Epithelial cell of prostate (primary cell): ENCODE measurements at regions not wholly inside any gene's neighbourhood (a gene's known extent, or its start where the extent isn't known, plus 50 kb on each side); places are given as distances from the start of the nearest gene placed in this dataset.
"Not testable (repeated sequence)": the region's sequence is repeated elsewhere in the genome, so short reads cannot be mapped to it uniquely, and the experiment has no call there.

ENCODE experiments used
- DNase-seq: peaks from one replicate; pipeline ENCODE4 v3.0.0-alpha.2; 2011; ENCODE audit warnings: low read depth, low spot score
- H3K27ac ChIP-seq: fragments of 450-650 bp; 2 replicates; pipeline ENCODE4 v1.5.1; 2017; ENCODE audit warnings: mild to moderate bottlenecking

- no peak for DNase-seq
- no peak overlapping the region for H3K27ac ChIP-seq
Measured at GRCh38 chr9:96071076-96071814, 195.8 kb downstream of the ERCC6L2 start.

DNA sequence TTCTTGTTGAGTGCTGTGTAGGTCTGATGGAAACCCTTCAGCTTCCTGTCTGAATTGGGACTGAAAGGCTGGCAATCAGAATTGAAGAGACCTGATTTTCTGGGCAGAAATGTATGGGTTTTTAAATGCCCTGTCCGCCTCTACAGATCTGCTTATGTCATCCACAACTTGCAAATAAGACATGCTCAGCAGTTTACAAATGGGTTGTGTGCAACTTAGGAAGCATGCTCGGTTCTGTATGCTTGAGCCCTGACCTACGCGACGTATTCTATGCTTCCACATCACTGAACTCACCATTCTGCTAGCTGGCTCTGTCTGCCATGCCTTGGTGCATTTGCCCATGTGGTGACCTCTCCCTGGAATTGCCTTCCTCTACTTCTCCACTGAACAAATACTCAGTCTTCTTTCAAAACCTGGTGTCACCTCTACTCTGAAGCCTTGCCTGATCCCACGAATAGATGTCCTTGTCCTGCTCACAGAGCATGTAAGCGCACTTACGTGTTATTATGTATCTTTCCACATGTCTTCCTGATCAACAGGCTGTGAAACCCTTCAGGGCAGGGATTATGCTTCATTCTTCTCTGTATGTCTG, 194.2 kb downstream of the ERCC6L2 start:
- H3K27ac ChIP-seq: no peak overlapping the region
- DNase-seq: no peak

GRCh38 chr9:96068511-96068910, 193.0 kb downstream of the ERCC6L2 start:
- H3K27ac ChIP-seq: no peak overlapping the region
- DNase-seq: no peak

DNA sequence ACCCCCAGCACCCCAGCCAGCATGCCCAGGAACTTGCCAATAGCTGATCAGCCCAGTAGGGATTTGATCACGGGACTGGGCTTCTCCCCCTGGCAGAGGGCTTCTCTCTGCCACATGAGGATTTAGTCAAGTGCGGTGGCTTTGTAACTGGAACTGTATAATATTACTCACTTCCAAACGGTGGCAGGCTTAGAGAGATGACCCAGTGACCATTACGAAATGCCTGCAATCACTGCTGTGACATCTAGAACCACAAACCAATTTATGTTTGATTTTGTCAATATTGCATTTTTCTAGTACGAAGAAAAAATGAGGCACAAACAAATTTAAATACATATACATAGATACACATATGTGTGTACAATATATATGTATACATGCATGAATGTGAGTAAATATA, 192.1 kb downstream of the ERCC6L2 start:
- no peak for DNase-seq
- H3K27ac ChIP-seq: no peak overlapping the region

DNA sequence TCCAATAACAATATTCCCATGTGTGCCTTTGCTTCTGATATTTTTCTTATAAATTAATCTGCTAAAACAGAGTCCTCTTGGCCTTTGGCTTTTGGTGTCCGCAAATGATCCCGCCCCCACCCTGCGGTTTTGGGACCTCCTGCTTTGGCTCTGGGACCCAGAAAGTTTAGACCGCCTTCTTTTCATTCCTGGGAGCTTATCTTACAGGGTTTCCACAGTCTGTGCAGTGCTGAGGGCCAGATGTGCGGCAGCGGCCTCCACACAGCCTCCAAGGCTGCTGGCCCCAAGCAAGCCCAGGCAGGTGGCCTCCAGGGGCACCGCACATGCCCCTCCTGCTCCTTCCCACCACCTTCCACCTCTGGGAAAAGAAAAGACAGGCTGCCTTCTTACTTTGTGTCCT, 191.5 kb downstream of the ERCC6L2 start:
- DNase-seq: no peak

DNA sequence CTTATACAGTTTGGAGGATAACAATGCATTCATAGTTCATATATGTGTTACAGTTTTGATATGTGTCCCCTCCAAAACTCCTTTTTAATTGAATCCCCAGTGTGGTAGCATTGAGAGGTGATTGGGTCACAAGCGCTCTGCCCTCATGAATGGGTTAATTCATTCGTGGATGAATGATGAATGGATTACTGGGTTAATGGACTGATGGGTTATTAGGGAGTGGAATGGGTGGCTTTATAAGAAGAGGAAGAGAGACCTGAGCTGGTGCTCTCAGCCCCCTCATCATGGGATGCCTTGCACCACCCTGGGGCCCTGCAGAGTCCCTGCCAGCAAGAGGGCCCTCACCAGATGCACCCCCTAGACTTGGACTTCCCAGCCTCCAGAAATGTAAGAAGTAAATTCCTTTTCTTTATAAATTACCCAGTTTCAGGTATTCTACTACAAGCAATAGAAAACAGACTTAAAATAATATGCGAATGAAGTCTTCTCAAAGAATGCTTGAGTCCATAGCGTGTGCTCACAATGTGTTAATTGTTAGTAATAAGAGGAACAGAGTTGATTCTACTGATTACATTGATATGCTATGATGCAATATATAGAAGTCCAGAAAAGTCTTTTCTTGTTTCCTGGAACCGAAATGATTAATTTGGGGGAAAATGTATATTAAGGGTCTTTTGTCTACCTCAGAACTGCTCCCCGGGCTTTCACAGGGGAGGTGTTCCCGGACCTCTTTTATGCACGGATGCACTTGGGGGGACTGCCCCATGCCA, 190.2 kb downstream of the ERCC6L2 start:
- no peak overlapping the region for H3K27ac ChIP-seq
- DNase-seq: no peak

More for the DNA sequence above, 191.5 kb downstream of the ERCC6L2 start:
- H3K27ac ChIP-seq: no peak overlapping the region

DNA sequence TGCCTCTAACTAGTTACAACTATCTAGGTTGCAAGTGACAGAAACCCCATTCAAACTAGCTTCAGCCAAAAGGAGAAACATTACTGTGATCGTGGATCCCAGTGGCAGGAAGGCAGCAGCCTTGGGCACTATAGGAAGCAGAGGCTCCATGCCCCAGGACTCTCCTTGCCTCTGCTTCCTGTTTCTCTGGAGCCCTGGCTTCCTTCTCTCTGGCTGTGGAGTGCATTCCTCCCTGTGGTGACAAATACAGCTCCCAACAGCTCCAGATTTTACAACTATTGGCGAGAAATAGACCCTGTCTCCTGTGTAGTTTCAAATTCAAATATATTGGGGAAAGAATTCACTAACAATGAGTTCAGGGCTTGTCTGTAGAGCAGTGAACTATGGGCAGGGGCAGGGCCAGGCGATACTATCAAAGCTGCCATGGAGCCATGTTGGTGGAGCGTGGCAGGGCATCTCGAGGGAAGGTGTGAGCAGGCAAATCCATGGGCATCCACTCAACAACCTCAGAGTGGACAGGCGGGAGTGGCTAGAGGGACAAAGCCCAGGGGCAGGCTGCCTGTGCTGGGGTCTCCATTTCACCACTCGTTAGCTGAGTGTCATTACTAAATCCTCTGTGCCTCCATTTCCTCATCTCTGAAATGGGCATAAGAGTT, 189.5 kb downstream of the ERCC6L2 start:
- no peak overlapping the region for H3K27ac ChIP-seq
- no peak for DNase-seq

GRCh38 chr9:96062854-96063253, 187.4 kb downstream of the ERCC6L2 start:
- DNase-seq: no peak
- no peak overlapping the region for H3K27ac ChIP-seq

DNA sequence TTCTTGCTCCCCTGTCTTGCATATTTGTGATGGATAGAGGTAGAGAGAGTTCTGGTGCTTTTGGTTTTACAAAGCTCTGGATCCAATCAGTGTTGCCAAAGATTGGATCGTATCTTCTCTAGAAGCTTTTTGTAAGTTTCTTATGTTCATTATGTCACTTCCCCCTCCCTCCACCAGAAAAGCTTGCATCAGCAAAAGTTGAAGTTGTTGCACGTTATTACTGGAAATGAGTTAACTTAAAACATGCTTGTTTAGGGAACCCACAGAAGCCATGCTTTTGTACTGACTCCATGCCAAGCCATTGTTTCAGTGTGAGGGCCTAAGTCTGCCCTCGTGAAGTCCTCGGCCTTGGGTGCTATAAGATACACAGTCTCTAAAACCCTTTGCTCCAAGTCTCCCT, 186.5 kb downstream of the ERCC6L2 start:
- DNase-seq: no peak
- H3K27ac ChIP-seq: no peak overlapping the region

DNA sequence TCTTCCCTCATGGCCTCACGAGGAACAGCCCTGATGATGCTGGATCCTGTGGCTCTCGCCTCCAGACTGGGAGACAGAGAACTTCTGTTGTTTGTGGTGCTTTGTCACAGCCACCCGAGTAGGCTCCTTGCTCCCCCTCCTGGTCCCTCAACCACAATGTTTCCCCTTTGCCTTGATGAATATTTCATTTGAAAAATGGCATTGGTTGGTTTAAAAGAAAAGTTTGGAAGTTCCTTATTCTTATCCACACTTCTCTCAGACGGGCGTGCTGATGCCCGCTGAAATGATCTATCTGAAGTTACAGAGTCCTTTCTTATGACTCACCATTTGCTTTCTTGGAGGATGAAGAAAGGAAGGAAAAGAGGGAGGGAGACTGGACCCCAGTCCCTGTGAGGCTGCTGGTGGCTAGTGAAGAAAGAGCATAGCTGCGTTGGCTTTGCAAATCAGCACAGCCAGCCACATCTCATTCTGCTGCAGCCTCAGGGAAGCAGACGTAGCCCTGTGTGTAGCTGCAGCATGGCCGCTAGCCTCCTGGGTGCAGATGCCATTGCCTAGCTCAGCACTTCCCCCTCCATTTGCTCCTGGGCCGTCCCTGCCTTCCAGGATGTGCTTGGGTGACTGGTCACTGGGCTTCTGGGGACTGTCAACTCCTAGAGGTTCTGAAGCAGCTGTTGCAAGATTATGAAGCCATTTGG, 185.9 kb downstream of the ERCC6L2 start:
- H3K27ac ChIP-seq: no peak overlapping the region
- DNase-seq: no peak

DNA sequence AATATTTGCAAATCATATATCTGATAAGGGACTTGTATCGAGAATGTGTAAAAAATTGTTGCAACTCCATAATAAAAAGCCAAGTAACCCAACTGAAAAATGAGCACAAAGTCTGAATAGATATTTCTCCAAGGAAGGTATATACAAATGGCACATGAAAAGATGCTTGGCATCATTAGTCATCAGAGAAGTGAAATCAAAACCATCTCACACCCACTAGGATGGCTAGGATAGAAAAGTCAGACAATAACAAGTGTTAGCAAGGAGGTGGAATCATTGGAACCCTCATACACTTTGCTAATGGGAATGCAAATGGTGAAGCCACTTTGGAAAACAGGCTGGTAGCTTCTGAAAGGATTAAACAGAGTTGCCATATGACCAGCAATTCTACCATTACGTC, 182.7 kb downstream of the ERCC6L2 start:
- no peak for DNase-seq
- no peak overlapping the region for H3K27ac ChIP-seq

DNA sequence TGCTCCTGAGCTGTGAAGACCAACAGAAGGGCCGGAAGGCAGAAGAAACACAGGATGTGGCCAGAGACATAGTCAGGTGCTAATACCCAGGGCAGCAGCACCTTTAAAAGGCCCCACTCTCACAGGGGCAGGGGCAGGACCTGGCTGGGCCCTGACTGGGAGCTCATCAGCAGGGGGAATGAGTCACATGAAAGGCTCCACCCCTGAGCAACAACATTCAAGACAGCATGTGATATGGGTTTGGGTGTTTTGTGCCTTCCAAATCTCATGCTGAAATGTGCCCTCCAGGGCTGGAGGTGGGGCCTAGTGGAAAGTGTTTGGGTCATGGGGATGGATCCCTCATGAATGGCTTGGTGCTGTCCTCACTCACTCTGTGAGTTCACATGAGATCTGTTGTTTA, 181.7 kb downstream of the ERCC6L2 start:
- no peak overlapping the region for H3K27ac ChIP-seq
- no peak for DNase-seq

GRCh38 chr9:96056226-96056625, 180.7 kb downstream of the ERCC6L2 start:
- H3K27ac ChIP-seq: no peak overlapping the region
- DNase-seq: no peak

GRCh38 chr9:96054248-96054647, 178.8 kb downstream of the ERCC6L2 start:
- DNase-seq: not testable (repeated sequence)

GRCh38 chr9:96052686-96053085, 177.2 kb downstream of the ERCC6L2 start:
- H3K27ac ChIP-seq: no peak overlapping the region
- DNase-seq: no peak

More at GRCh38 chr9:96054248-96054647, 178.8 kb downstream of the ERCC6L2 start:
- H3K27ac ChIP-seq: not testable (repeated sequence)

- no peak for DNase-seq
- no peak overlapping the region for H3K27ac ChIP-seq
Measured at GRCh38 chr9:96051423-96051822, 175.9 kb downstream of the ERCC6L2 start.

DNA sequence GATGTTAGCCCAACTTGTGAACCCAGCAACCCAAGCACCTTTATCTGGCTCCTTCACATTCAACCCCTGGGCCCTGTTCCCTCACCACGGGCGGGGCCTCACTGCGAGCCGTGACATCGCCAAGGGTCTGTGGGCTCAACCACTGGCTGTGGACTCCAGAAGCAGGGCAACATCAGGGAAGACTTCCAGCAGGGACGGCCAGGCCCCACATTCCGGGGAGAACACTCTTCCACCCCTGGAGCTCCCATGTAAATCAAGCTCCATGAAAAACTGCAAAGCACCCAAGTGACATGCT, 175.3 kb downstream of the ERCC6L2 start:
- H3K27ac ChIP-seq: no peak overlapping the region
- no peak for DNase-seq

GRCh38 chr9:96050048-96050860, 174.8 kb downstream of the ERCC6L2 start:
- DNase-seq: no peak
- H3K27ac ChIP-seq: no peak overlapping the region

- no peak for DNase-seq
- no peak overlapping the region for H3K27ac ChIP-seq
Measured at GRCh38 chr9:96048956-96049831, 173.7 kb downstream of the ERCC6L2 start.
